Endothelial cell of umbilical vein (primary cell): ENCODE measurements at regions not wholly inside any gene's neighbourhood (a gene's known extent, or its start where the extent isn't known, plus 50 kb on each side); places are given as distances from the start of the nearest gene placed in this dataset.
"Not testable (repeated sequence)": the region's sequence is repeated elsewhere in the genome, so short reads cannot be mapped to it uniquely, and the experiment has no call there.

Source experiments
- BruUV-seq: library from RNA; stranded (reverse); fragments of 400-500 nt; replicated peaks from 2 replicates; lab custom pipeline; 2021; lab: Mats Ljungman, UMichigan
- CTCF ChIA-PET: fragments of 300-600, 350-600 bp; sonication (Branson Sonifier 250); formaldehyde crosslinking; loops from one replicate; lab custom pipeline; 2021; ENCODE audit warnings: antibody characterized with exemption, inconsistent platforms; lab: Charles Lee
- POLR2A ChIA-PET: fragments of 300-600, 350-600 bp; sonication (Branson Sonifier 250); formaldehyde crosslinking; loops from one replicate; lab custom pipeline; 2021; ENCODE audit warnings: antibody characterized with exemption, inconsistent platforms; lab: Charles Lee
- DNase-seq: peaks from one replicate; pipeline ENCODE4 v3.0.0-alpha.2; 2011; ENCODE audit warnings: low read depth, low spot score
- FAIRE-seq: peaks from 2 replicates; lab custom pipeline; 2011; peaks lifted over from hg19 to GRCh38; lab: Jason Lieb, UNC
- H2AFZ ChIP-seq: 2 replicates; pipeline ENCODE4 v1.6.0; 2012; ENCODE audit warnings: low read depth, low read length, control low read depth, inconsistent platforms
- H3K27ac ChIP-seq: 2 replicates; pipeline ENCODE4 v1.5.1; 2011; ENCODE audit warnings: low read depth, mild to moderate bottlenecking, control low read depth, low read length, moderate library complexity; ENCODE audit not compliant: insufficient read depth
- H3K27me3 ChIP-seq, 2 experiments: 2 replicates each; pipeline versions ENCODE4 v1.6.0 to v1.6.1; 2011; ENCODE audit warnings: low read length in 2 of 2, mixed read lengths in 1 of 2; ENCODE audit not compliant: control insufficient read depth in 2 of 2, insufficient read depth in 2 of 2
- H3K36me3 ChIP-seq, 2 experiments: 2 replicates in 1 of 2; 3 replicates in 1 of 2; pipeline ENCODE4 v1.5.1; 2011; ENCODE audit warnings: low read length in 2 of 2, mild to moderate bottlenecking in 1 of 2, moderate library complexity in 1 of 2; ENCODE audit not compliant: control insufficient read depth in 2 of 2, insufficient read depth in 2 of 2; ENCODE audit errors: extremely low read depth in 1 of 2
- H3K4me1 ChIP-seq: 3 replicates; pipeline ENCODE4 v1.5.1; 2011; ENCODE audit warnings: mild to moderate bottlenecking, low read length; ENCODE audit not compliant: control insufficient read depth, insufficient read depth; ENCODE audit errors: extremely low read depth
- H3K4me2 ChIP-seq: 2 replicates; pipeline ENCODE4 v1.6.1; 2011; ENCODE audit warnings: low read length, control low read depth, mixed read lengths; ENCODE audit not compliant: insufficient read depth
- H3K4me3 ChIP-seq, 3 experiments: fragments of 200-600 bp in 1 of 3; sonication (generic), shearing (Covaris generic) in 1 of 3; replicated peaks in 1 of 3; 2 replicates each; pipeline ENCODE4 v1.5.1; 2011 to 2016; ENCODE audit warnings: control low read depth in 3 of 3, low read length in 3 of 3, mild to moderate bottlenecking in 2 of 3, inconsistent platforms in 1 of 3, low read depth in 1 of 3, moderate library complexity in 1 of 3; ENCODE audit not compliant: insufficient read depth in 1 of 3
- H3K79me2 ChIP-seq: 2 replicates; pipeline ENCODE4 v1.6.0; 2012; ENCODE audit warnings: low read length, inconsistent platforms; ENCODE audit not compliant: control insufficient read depth, insufficient read depth
- H3K9ac ChIP-seq: replicated peaks from 2 replicates; pipeline ENCODE3; 2011; ENCODE audit warnings: low read length, control low read depth; ENCODE audit not compliant: insufficient read depth; ENCODE audit errors: extremely low read depth
- H3K9me1 ChIP-seq: replicated peaks from 3 replicates; pipeline ENCODE4 v1.6.0; 2011; ENCODE audit warnings: mild to moderate bottlenecking, low read length; ENCODE audit not compliant: control insufficient read depth, insufficient read depth; ENCODE audit errors: extremely low read depth
- H3K9me3 ChIP-seq: replicated peaks from 2 replicates; pipeline ENCODE4 v1.5.1; 2012; ENCODE audit warnings: low read length, inconsistent platforms; ENCODE audit not compliant: control insufficient read depth, insufficient read depth
- H4K20me1 ChIP-seq: replicated peaks from 2 replicates; pipeline ENCODE3; 2011; ENCODE audit warnings: mild to moderate bottlenecking, low read length; ENCODE audit not compliant: control insufficient read depth, insufficient read depth; ENCODE audit errors: extremely low read depth
- dilution Hi-C: fragments of 300-500 bp; cut with MboI; formaldehyde crosslinking; loops from one replicate; pipeline ENCODE4 v1.15.0; 2019; ENCODE audit warnings: low sequenced_read_pairs; ENCODE audit not compliant: extremely low pct_ligation_motif_present
- intact Hi-C: fragments of 100-400 bp; cut with micrococcal nuclease; formaldehyde crosslinking; loops from one replicate; pipeline ENCODE4 v1.10.0; 2022

- H3K9me3 ChIP-seq, dilution Hi-C loops, H2AFZ ChIP-seq, H3K27me3 ChIP-seq, H3K9me1 ChIP-seq, CTCF ChIA-PET, BruUV-seq, H3K36me3 ChIP-seq, POLR2A ChIA-PET, intact Hi-C loops, H3K27ac ChIP-seq, H3K4me2 ChIP-seq, H3K79me2 ChIP-seq, H3K9ac ChIP-seq, H3K4me1 ChIP-seq, FAIRE-seq, H4K20me1 ChIP-seq, DNase-seq, H3K4me3 ChIP-seq: not testable (repeated sequence)
Observed at GRCh38 chr2:180236061-180236460, 229.0 kb upstream of the CWC22 start.

GRCh38 chr2:180235506-180235905, 228.4 kb upstream of the CWC22 start:
- H3K36me3 ChIP-seq, POLR2A ChIA-PET, H3K9me1 ChIP-seq, H3K4me2 ChIP-seq, H3K27me3 ChIP-seq, H2AFZ ChIP-seq, dilution Hi-C loops, BruUV-seq, CTCF ChIA-PET, H3K4me3 ChIP-seq, H3K4me1 ChIP-seq, H3K9me3 ChIP-seq, H4K20me1 ChIP-seq, DNase-seq, FAIRE-seq, H3K9ac ChIP-seq, H3K27ac ChIP-seq, H3K79me2 ChIP-seq, intact Hi-C loops: not testable (repeated sequence)

DNA sequence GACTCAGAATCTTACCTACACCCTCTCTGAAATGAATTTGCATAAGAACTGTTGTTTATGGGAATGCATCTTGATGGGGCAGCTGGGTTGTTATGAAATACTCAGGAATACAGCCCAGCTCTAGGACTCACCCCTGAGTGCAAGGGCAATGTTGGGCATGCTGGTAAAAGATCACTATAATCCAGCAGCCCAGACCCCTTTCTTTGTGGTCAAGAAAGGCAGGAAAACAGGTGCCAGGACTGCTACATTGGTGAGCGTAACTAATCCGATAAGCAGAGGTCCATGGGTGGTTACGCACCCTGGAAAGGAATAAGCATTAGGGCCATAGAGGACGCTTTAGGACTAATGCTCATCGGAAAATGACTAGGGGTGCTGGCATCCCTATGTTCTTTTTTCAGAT, 227.9 kb upstream of the CWC22 start:
- H3K4me2 ChIP-seq, FAIRE-seq, intact Hi-C loops, DNase-seq, H3K9me3 ChIP-seq, H3K9me1 ChIP-seq, H2AFZ ChIP-seq, H3K79me2 ChIP-seq, POLR2A ChIA-PET, H4K20me1 ChIP-seq, CTCF ChIA-PET, H3K36me3 ChIP-seq, H3K27me3 ChIP-seq, H3K4me1 ChIP-seq, H3K27ac ChIP-seq, H3K4me3 ChIP-seq, H3K9ac ChIP-seq, dilution Hi-C loops, BruUV-seq: not testable (repeated sequence)
